SU-DHL-6 (cell line): ENCODE measurements at regions not wholly inside any gene's neighbourhood (a gene's known extent, or its start where the extent isn't known, plus 50 kb on each side); places are given as distances from the start of the nearest gene placed in this dataset.
"Not testable (repeated sequence)": the region's sequence is repeated elsewhere in the genome, so short reads cannot be mapped to it uniquely, and the experiment has no call there.

Source experiments
- H2AFZ ChIP-seq: fragments of 200-600 bp; sonication (generic); 2 replicates; pipeline ENCODE4 v1.6.1; 2014; ENCODE audit warnings: low read depth, mild to moderate bottlenecking, moderate library complexity, mixed read lengths, antibody characterized with exemption, low read length; ENCODE audit not compliant: severe bottlenecking
- H3F3A ChIP-seq: fragments of 200-600 bp; shearing (Covaris generic); 2 replicates; pipeline ENCODE4 v1.6.0; 2016; ENCODE audit warnings: antibody characterized with exemption, mild to moderate bottlenecking; ENCODE audit not compliant: insufficient read depth
- H3K27ac ChIP-seq: fragments of 200-600 bp; sonication (generic); 2 replicates; pipeline ENCODE4 v1.5.1; 2016; ENCODE audit warnings: low read depth, mild to moderate bottlenecking, low read length, moderate library complexity, mixed read lengths
- H3K27me3 ChIP-seq: fragments of 200-600 bp; sonication (generic), shearing (Covaris generic); 2 replicates; pipeline ENCODE4 v1.6.0; 2014; ENCODE audit warnings: mild to moderate bottlenecking, low read length
- H3K36me3 ChIP-seq: fragments of 200-600 bp; sonication (generic); 2 replicates; pipeline ENCODE4 v1.6.1; 2014; ENCODE audit warnings: mild to moderate bottlenecking, low read length, mixed read lengths
- H3K4me2 ChIP-seq: fragments of 300-600, 200-600 bp; shearing (Covaris generic), sonication (generic); 2 replicates; pipeline ENCODE4 v1.6.0; 2014; ENCODE audit warnings: low read length, low read depth, mild to moderate bottlenecking; ENCODE audit not compliant: poor library complexity, severe bottlenecking
- H3K4me3 ChIP-seq: fragments of 200-600 bp; sonication (generic); 2 replicates; pipeline ENCODE4 v1.5.1; 2014; ENCODE audit warnings: antibody characterized with exemption, low read length, mild to moderate bottlenecking, mixed read lengths; ENCODE audit not compliant: insufficient read depth, poor library complexity, severe bottlenecking
- H3K79me2 ChIP-seq: fragments of 200-600 bp; sonication (generic); 2 replicates; pipeline ENCODE4 v1.6.1; 2014; ENCODE audit warnings: mild to moderate bottlenecking, low read length, moderate library complexity; ENCODE audit not compliant: insufficient read depth
- H3K9ac ChIP-seq: fragments of 200-600 bp; sonication (generic); 2 replicates; pipeline ENCODE4 v1.7.0; 2014; ENCODE audit warnings: mild to moderate bottlenecking, low read length
- H3K9me2 ChIP-seq: fragments of 200-600 bp; sonication (generic); replicated peaks from 2 replicates; pipeline ENCODE4 v1.6.1; 2014; ENCODE audit warnings: low read length; ENCODE audit not compliant: insufficient read depth
- H3K9me3 ChIP-seq: fragments of 200-600 bp; sonication (generic); 2 replicates; pipeline ENCODE4 v1.6.1; 2014; ENCODE audit warnings: low read length, mixed read lengths; ENCODE audit not compliant: insufficient read depth
- H4K20me1 ChIP-seq: fragments of 200-600 bp; sonication (generic); 2 replicates; pipeline ENCODE4 v1.6.1; 2014; ENCODE audit warnings: low read depth, mild to moderate bottlenecking, antibody characterized with exemption, low read length, moderate library complexity, mixed read lengths
- EZH2phosphoT487 ChIP-seq: fragments of 200-600 bp; sonication (generic), shearing (Covaris generic); conservative IDR thresholded peaks from 2 replicates; pipeline ENCODE4 v1.6.1; 2018; ENCODE audit warnings: mild to moderate bottlenecking, antibody characterized with exemption, low read length, moderate library complexity, mixed read lengths
- TF ChIP-seq, protein P1 (sequence below): fragments of 200-600 bp; sonication (generic); IDR thresholded peaks from one replicate; pipeline ENCODE4 v1.5.1; 2017; ENCODE audit warnings: antibody characterized with exemption, mild to moderate bottlenecking, low read length, moderate library complexity; ENCODE audit not compliant: insufficient read depth, poor library complexity, severe bottlenecking

DNA sequence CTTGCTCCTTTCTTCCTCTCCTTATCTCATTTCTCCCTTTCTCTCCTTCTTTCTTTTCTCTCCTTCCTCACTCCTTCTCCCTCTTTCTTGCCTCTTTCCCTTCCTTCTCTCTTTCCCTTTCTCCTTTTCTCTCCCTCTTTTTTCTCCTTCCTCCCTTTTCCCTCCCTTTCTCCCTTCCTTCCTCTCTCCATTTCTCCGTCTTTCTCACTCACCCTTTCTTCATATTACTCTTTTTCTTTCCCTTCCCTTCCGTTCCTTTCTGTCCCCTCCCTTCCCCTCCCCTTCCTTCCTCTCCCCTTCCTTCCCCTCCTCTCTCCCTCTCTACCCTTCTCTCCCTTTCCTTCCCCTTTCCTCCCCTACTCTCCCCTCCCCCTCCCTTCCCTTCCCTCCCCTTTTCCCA is 240.8 kb downstream of the HS3ST3B1 start:
- TF ChIP-seq EZH2phosphoT487, result no peak
- TF ChIP-seq, protein P1, sequence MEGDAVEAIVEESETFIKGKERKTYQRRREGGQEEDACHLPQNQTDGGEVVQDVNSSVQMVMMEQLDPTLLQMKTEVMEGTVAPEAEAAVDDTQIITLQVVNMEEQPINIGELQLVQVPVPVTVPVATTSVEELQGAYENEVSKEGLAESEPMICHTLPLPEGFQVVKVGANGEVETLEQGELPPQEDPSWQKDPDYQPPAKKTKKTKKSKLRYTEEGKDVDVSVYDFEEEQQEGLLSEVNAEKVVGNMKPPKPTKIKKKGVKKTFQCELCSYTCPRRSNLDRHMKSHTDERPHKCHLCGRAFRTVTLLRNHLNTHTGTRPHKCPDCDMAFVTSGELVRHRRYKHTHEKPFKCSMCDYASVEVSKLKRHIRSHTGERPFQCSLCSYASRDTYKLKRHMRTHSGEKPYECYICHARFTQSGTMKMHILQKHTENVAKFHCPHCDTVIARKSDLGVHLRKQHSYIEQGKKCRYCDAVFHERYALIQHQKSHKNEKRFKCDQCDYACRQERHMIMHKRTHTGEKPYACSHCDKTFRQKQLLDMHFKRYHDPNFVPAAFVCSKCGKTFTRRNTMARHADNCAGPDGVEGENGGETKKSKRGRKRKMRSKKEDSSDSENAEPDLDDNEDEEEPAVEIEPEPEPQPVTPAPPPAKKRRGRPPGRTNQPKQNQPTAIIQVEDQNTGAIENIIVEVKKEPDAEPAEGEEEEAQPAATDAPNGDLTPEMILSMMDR, result no peak
- no peak overlapping the region for H3K9ac ChIP-seq
- no peaks in the 10 kb centered on the region for H4K20me1 ChIP-seq
- no peak overlapping the region for H3K4me2 ChIP-seq
- H3K36me3 ChIP-seq, result no peaks in the 10 kb centered on the region
- H3K27me3 ChIP-seq, result no peaks in the 10 kb centered on the region
- H3K9me3 ChIP-seq, result no peaks in the 10 kb centered on the region
- H3K27ac ChIP-seq, result no peak overlapping the region
- no peak overlapping the region for H3K4me3 ChIP-seq
- no peaks in the 10 kb centered on the region for H3K79me2 ChIP-seq
- no peaks in the 10 kb centered on the region for H3F3A ChIP-seq
- H3K9me2 ChIP-seq, result no peaks in the 10 kb centered on the region
- no peak overlapping the region for H2AFZ ChIP-seq

DNA sequence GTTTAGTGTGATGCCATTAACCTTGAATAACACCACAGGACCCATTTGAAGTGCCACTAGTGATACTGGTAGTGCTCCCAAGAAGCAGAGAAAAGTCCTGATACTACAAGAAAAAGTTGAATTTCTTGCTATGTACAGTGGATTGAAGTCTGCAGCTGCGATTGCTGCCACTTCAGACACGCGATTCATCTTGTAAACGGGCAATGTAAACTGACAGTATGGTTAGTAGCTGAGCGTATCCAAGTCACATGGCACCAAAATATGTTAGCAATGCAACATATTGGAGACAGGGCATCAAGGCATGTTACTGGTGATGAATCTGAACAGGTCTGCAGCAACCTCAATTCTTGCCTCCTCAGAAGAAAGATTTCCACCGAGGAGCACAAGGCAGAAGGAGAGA is 238.9 kb downstream of the HS3ST3B1 start:
- Histone ChIP-seq H3K79me2 (no peaks in the 10 kb centered on the region), H3K27ac (no peak overlapping the region), H2AFZ (no peak overlapping the region), H4K20me1 (no peaks in the 10 kb centered on the region), H3K9me2 (no peaks in the 10 kb centered on the region), H3K9me3 (no peaks in the 10 kb centered on the region), H3K36me3 (no peaks in the 10 kb centered on the region), H3K4me2 (no peak overlapping the region), H3K9ac (no peak overlapping the region), H3K4me3 (no peak overlapping the region), H3K27me3 (no peaks in the 10 kb centered on the region), H3F3A (no peaks in the 10 kb centered on the region)
- TF ChIP-seq, protein P1, result no peak
- TF ChIP-seq EZH2phosphoT487, result no peak

GRCh38 chr17:14532242-14532641 is 231.4 kb downstream of the HS3ST3B1 start:
- H2AFZ ChIP-seq, H3K36me3 ChIP-seq, H3K9ac ChIP-seq, H4K20me1 ChIP-seq, H3F3A ChIP-seq, H3K27ac ChIP-seq, H3K9me2 ChIP-seq, H3K4me3 ChIP-seq, H3K4me2 ChIP-seq, H3K79me2 ChIP-seq, H3K27me3 ChIP-seq, H3K9me3 ChIP-seq: not testable (repeated sequence)

DNA sequence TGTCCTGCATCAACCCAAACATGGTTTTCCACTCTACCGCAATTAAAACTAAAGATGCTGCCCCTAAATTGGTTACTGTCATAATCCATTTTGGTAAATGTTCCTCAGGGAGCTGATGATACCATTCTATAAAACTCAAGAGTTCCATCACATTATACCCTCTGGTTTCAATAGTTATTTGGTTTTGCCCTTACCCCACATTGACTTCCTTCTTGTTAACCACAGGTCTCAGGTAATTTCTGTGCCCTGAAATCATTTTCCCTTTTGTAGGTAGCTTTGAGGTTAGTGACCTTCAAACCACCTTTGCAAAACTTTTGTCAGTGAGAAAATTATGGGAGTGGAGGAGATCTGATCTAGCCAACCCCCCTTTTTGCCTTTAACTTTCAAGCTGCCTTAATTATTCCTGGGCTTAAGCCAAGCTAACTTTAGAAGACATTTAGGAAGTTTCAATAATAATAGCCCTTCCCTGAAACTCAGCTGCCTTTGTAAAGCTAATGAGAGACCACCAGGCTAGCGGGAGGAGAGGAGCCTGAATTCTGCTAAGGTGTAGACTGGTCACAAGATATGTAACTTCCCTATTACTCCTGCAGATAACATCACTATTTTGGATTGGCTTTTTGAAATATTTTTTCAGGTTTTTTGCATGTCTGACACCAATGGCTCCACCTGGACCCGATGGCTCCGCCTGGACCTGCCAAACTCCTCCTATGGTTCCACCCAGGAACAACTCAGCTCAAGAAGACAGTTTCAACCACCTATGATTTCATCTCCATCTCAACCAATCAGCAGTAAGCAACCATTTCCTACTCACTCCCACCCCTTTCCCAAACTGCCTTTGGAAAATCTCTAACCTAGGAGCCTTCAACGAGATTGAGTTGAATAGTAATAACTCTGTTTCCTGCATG is 224.9 kb downstream of the HS3ST3B1 start:
- H2AFZ ChIP-seq, result no peak overlapping the region
- H3K27ac ChIP-seq, result no peak overlapping the region
- no peak overlapping the region for H3K9ac ChIP-seq
- TF ChIP-seq EZH2phosphoT487, result no peak
- TF ChIP-seq, protein P1, result no peak
- no peaks in the 10 kb centered on the region for H3K36me3 ChIP-seq
- H3K4me2 ChIP-seq, result no peak overlapping the region
- H4K20me1 ChIP-seq, result no peaks in the 10 kb centered on the region
- H3K79me2 ChIP-seq, result no peaks in the 10 kb centered on the region
- H3K4me3 ChIP-seq, result no peak overlapping the region
- H3K9me2 ChIP-seq, result no peaks in the 10 kb centered on the region
- H3K27me3 ChIP-seq, result no peaks in the 10 kb centered on the region
- no peaks in the 10 kb centered on the region for H3F3A ChIP-seq
- H3K9me3 ChIP-seq, result no peaks in the 10 kb centered on the region
